ENCODE measurements at regions not wholly inside any gene's neighbourhood (a gene's known extent, or its start where the extent isn't known, plus 50 kb on each side); places are given as distances from the start of the nearest gene placed in this dataset.
"Not testable (repeated sequence)": the region's sequence is repeated elsewhere in the genome, so short reads cannot be mapped to it uniquely, and the experiment has no call there.

- Histone ChIP-seq H3K36me3 (ENCODE audit: control insufficient read depth, low read depth, low read length) (no peaks in the 10 kb centered on the region), H3K27me3 (ENCODE audit: control insufficient read depth, insufficient read depth, low read length) (no peaks in the 10 kb centered on the region), H3K9me3 (ENCODE audit: control insufficient read depth, low read depth, low read length) (peaks cover 6% of the 10 kb centered on the region), H3K4me1 (ENCODE audit: control insufficient read depth, low read depth, low read length) (no peaks in the 10 kb centered on the region), H3K27ac (ENCODE audit: low read length) (no peak overlapping the region), H3K4me3 (ENCODE audit: low read length) (no peak overlapping the region), H3K9ac (ENCODE audit: low read length) (no peak overlapping the region)
Observed at GRCh38 chr1:79920960-79921669, 914.6 kb upstream of the ADGRL4 start.

- H3K9me3 ChIP-seq (ENCODE audit: control insufficient read depth, low read depth, low read length): no peaks in the 10 kb centered on the region
- no peaks in the 10 kb centered on the region for H3K4me1 ChIP-seq (ENCODE audit: control insufficient read depth, low read depth, low read length)
- H3K9ac ChIP-seq (ENCODE audit: low read length): no peak overlapping the region
- H3K4me3 ChIP-seq (ENCODE audit: low read length): no peak overlapping the region
- H3K27ac ChIP-seq (ENCODE audit: low read length): no peak overlapping the region
- H3K27me3 ChIP-seq (ENCODE audit: control insufficient read depth, insufficient read depth, low read length): no peaks in the 10 kb centered on the region
- no peaks in the 10 kb centered on the region for H3K36me3 ChIP-seq (ENCODE audit: control insufficient read depth, low read depth, low read length)
Observed at GRCh38 chr1:79914896-79915295, 908.4 kb upstream of the ADGRL4 start.

DNA sequence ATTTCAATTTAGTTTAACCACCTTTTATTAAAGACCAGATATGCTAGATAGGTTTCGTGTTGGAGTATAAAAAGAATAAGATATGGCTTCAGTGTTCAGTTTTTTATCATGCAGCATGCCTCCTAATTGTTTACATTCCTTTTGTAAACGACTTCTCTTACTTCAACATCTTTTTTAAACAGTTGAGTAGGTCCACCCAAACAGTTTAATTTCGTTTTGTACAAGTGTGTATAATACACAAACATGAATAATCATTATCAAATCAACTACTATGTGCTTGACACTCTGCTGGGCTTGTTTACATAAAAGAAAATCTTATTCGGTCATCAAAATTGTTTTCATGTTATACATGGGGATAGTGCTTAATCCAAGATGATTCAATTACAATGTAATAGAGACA, 906.3 kb upstream of the ADGRL4 start:
- no peaks in the 10 kb centered on the region for H3K4me1 ChIP-seq (ENCODE audit: control insufficient read depth, low read depth, low read length)
- no peaks in the 10 kb centered on the region for H3K9me3 ChIP-seq (ENCODE audit: control insufficient read depth, low read depth, low read length)
- no peak overlapping the region for H3K9ac ChIP-seq (ENCODE audit: low read length)
- H3K4me3 ChIP-seq (ENCODE audit: low read length): no peak overlapping the region
- H3K36me3 ChIP-seq (ENCODE audit: control insufficient read depth, low read depth, low read length): no peaks in the 10 kb centered on the region
- no peak overlapping the region for H3K27ac ChIP-seq (ENCODE audit: low read length)
- no peaks in the 10 kb centered on the region for H3K27me3 ChIP-seq (ENCODE audit: control insufficient read depth, insufficient read depth, low read length)

DNA sequence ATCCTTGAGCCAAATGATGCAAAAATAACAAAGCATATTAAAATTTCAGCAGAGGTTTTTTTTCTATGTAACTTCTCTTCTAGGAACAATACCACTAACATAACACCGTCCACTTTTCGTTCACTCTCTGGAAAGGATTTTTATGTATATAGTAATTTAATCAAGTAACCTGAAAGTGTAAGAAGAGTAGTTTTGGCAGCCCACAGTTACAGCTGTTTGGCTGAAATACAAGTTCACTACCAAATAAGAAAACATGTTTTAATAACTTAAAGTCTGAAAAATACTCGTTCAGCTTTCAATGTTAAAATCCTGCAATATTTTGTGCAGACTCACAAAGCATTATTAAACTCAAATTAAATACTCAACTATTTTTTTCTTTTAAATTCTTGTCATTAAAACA, 896.8 kb upstream of the ADGRL4 start:
- H3K4me1 ChIP-seq (ENCODE audit: control insufficient read depth, low read depth, low read length): no peaks in the 10 kb centered on the region
- no peak overlapping the region for H3K27ac ChIP-seq (ENCODE audit: low read length)
- H3K4me3 ChIP-seq (ENCODE audit: low read length): no peak overlapping the region
- H3K9ac ChIP-seq (ENCODE audit: low read length): no peak overlapping the region
- no peaks in the 10 kb centered on the region for H3K9me3 ChIP-seq (ENCODE audit: control insufficient read depth, low read depth, low read length)
- H3K36me3 ChIP-seq (ENCODE audit: control insufficient read depth, low read depth, low read length): no peaks in the 10 kb centered on the region
- no peaks in the 10 kb centered on the region for H3K27me3 ChIP-seq (ENCODE audit: control insufficient read depth, insufficient read depth, low read length)

- H3K4me3 ChIP-seq (ENCODE audit: low read length): no peak overlapping the region
- no peak overlapping the region for H3K27ac ChIP-seq (ENCODE audit: low read length)
- no peaks in the 10 kb centered on the region for H3K9me3 ChIP-seq (ENCODE audit: control insufficient read depth, low read depth, low read length)
- no peaks in the 10 kb centered on the region for H3K36me3 ChIP-seq (ENCODE audit: control insufficient read depth, low read depth, low read length)
- no peaks in the 10 kb centered on the region for H3K27me3 ChIP-seq (ENCODE audit: control insufficient read depth, insufficient read depth, low read length)
- H3K4me1 ChIP-seq (ENCODE audit: control insufficient read depth, low read depth, low read length): no peaks in the 10 kb centered on the region
- no peak overlapping the region for H3K9ac ChIP-seq (ENCODE audit: low read length)
Observed at GRCh38 chr1:79902418-79902817, 895.9 kb upstream of the ADGRL4 start.

- Histone ChIP-seq H3K36me3 (ENCODE audit: control insufficient read depth, low read depth, low read length) (no peaks in the 10 kb centered on the region), H3K27me3 (ENCODE audit: control insufficient read depth, insufficient read depth, low read length) (no peaks in the 10 kb centered on the region), H3K9ac (ENCODE audit: low read length) (no peak overlapping the region), H3K4me3 (ENCODE audit: low read length) (no peak overlapping the region), H3K27ac (ENCODE audit: low read length) (no peak overlapping the region), H3K9me3 (ENCODE audit: control insufficient read depth, low read depth, low read length) (no peaks in the 10 kb centered on the region), H3K4me1 (ENCODE audit: control insufficient read depth, low read depth, low read length) (no peaks in the 10 kb centered on the region)
Observed at GRCh38 chr1:79899914-79900313, 893.4 kb upstream of the ADGRL4 start.

DNA sequence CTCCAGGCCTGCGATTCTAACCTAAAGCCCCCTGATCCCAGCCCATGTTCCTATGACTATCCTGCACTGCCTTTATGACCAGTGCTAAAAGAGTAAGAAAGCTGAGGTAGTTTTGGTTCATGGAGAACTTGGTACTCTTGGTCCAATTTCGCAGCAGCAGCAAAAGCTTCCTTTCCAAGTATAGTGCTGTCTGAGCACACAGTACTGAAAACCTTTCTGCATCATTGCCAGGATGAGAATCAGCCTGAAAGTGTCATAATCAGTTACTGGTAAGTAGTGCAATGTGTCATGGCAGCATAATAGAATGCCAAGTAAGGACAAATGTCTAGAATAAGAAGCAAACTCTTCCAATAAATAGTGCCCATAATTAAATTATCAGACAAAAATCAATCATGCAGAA, 889.6 kb upstream of the ADGRL4 start:
- H3K36me3 ChIP-seq (ENCODE audit: control insufficient read depth, low read depth, low read length): no peaks in the 10 kb centered on the region
- H3K27me3 ChIP-seq (ENCODE audit: control insufficient read depth, insufficient read depth, low read length): no peaks in the 10 kb centered on the region
- no peak overlapping the region for H3K4me3 ChIP-seq (ENCODE audit: low read length)
- H3K9ac ChIP-seq (ENCODE audit: low read length): no peak overlapping the region
- H3K4me1 ChIP-seq (ENCODE audit: control insufficient read depth, low read depth, low read length): no peaks in the 10 kb centered on the region
- no peaks in the 10 kb centered on the region for H3K9me3 ChIP-seq (ENCODE audit: control insufficient read depth, low read depth, low read length)
- no peak overlapping the region for H3K27ac ChIP-seq (ENCODE audit: low read length)

- Histone ChIP-seq H3K27ac (ENCODE audit: low read length) (no peak overlapping the region), H3K36me3 (ENCODE audit: control insufficient read depth, low read depth, low read length) (no peaks in the 10 kb centered on the region), H3K27me3 (ENCODE audit: control insufficient read depth, insufficient read depth, low read length) (no peaks in the 10 kb centered on the region), H3K9me3 (ENCODE audit: control insufficient read depth, low read depth, low read length) (no peaks in the 10 kb centered on the region), H3K9ac (ENCODE audit: low read length) (no peak overlapping the region), H3K4me3 (ENCODE audit: low read length) (no peak overlapping the region), H3K4me1 (ENCODE audit: control insufficient read depth, low read depth, low read length) (no peaks in the 10 kb centered on the region)
Observed at GRCh38 chr1:79895573-79895972, 889.0 kb upstream of the ADGRL4 start.

- not testable (repeated sequence) for H3K9me3 ChIP-seq (ENCODE audit: control insufficient read depth, low read depth, low read length); H3K27me3 ChIP-seq (ENCODE audit: control insufficient read depth, insufficient read depth, low read length); H3K4me3 ChIP-seq (ENCODE audit: low read length); H3K27ac ChIP-seq (ENCODE audit: low read length); H3K4me1 ChIP-seq (ENCODE audit: control insufficient read depth, low read depth, low read length); H3K9ac ChIP-seq (ENCODE audit: low read length); H3K36me3 ChIP-seq (ENCODE audit: control insufficient read depth, low read depth, low read length)
Observed at GRCh38 chr1:79894129-79894528, 887.6 kb upstream of the ADGRL4 start.

- Histone ChIP-seq H3K4me3 (ENCODE audit: low read length) (no peak overlapping the region), H3K27me3 (ENCODE audit: control insufficient read depth, insufficient read depth, low read length) (no peaks in the 10 kb centered on the region), H3K4me1 (ENCODE audit: control insufficient read depth, low read depth, low read length) (no peaks in the 10 kb centered on the region), H3K36me3 (ENCODE audit: control insufficient read depth, low read depth, low read length) (no peaks in the 10 kb centered on the region), H3K9me3 (ENCODE audit: control insufficient read depth, low read depth, low read length) (peaks cover 5% of the 10 kb centered on the region), H3K27ac (ENCODE audit: low read length) (no peak overlapping the region), H3K9ac (ENCODE audit: low read length) (no peak overlapping the region)
Observed at GRCh38 chr1:79887059-79887458, 880.5 kb upstream of the ADGRL4 start.

- no peak overlapping the region for H3K27ac ChIP-seq (ENCODE audit: low read length)
- no peaks in the 10 kb centered on the region for H3K4me1 ChIP-seq (ENCODE audit: control insufficient read depth, low read depth, low read length)
- no peak overlapping the region for H3K4me3 ChIP-seq (ENCODE audit: low read length)
- no peaks in the 10 kb centered on the region for H3K36me3 ChIP-seq (ENCODE audit: control insufficient read depth, low read depth, low read length)
- H3K9me3 ChIP-seq (ENCODE audit: control insufficient read depth, low read depth, low read length): peaks cover 5% of the 10 kb centered on the region
- H3K27me3 ChIP-seq (ENCODE audit: control insufficient read depth, insufficient read depth, low read length): no peaks in the 10 kb centered on the region
- H3K9ac ChIP-seq (ENCODE audit: low read length): no peak overlapping the region
Observed at GRCh38 chr1:79885101-79885500, 878.6 kb upstream of the ADGRL4 start.

DNA sequence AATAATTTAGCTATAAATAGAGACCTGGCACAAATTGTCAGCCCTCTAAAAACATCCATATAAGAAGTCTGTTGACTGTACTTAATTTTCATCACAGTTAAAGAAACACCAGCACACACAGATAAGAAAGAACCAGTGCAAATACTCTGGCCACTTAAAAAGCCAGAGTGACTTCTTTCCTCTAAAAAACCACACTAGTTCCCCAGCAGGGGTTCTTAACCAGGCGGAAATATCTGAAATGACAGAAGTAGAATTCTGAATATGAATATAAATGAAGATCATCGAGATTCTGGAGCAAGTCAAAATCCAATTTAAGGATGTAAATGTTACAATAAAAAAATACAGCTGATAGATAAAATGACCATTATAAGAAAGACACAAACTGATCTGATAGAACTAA, 870.6 kb upstream of the ADGRL4 start:
- H3K4me3 ChIP-seq (ENCODE audit: low read length): no peak overlapping the region
- no peak overlapping the region for H3K9ac ChIP-seq (ENCODE audit: low read length)
- H3K27ac ChIP-seq (ENCODE audit: low read length): no peak overlapping the region
- no peaks in the 10 kb centered on the region for H3K9me3 ChIP-seq (ENCODE audit: control insufficient read depth, low read depth, low read length)
- H3K27me3 ChIP-seq (ENCODE audit: control insufficient read depth, insufficient read depth, low read length): no peaks in the 10 kb centered on the region
- H3K4me1 ChIP-seq (ENCODE audit: control insufficient read depth, low read depth, low read length): no peaks in the 10 kb centered on the region
- H3K36me3 ChIP-seq (ENCODE audit: control insufficient read depth, low read depth, low read length): no peaks in the 10 kb centered on the region

All from iPS-18a (cell line).